Esophagus squamous epithelium (tissue), 5 donors: ENCODE measurements at regions not wholly inside any gene's neighbourhood (a gene's known extent, or its start where the extent isn't known, plus 50 kb on each side); places are given as distances from the start of the nearest gene placed in this dataset.

ENCODE experiments used
- DNase-seq: peaks from one replicate; lab custom pipeline; 2025; lab: John Stamatoyannopoulos, UW
- H3K27ac ChIP-seq, 4 donors: fragments of 200-600 bp; sonication (generic); one replicate each; pipeline ENCODE4 v1.5.1; 2016 to 2019; ENCODE audit warnings: mild to moderate bottlenecking in 1 of 4
- H3K27me3 ChIP-seq, 4 donors: fragments of 200-600 bp; sonication (generic); 1 replicate in 3 of 4; 2 replicates in 1 of 4; pipeline versions ENCODE4 v1.5.1 to v1.6.0; 2017 to 2021; ENCODE audit warnings: antibody characterized with exemption in 1 of 4
- H3K36me3 ChIP-seq, 3 donors: fragments of 200-600 bp; sonication (generic); one replicate each; pipeline ENCODE4 v1.5.1; 2016 to 2019
- H3K4me1 ChIP-seq, 3 donors: fragments of 200-600 bp; sonication (generic); one replicate each; pipeline ENCODE4 v1.5.1; 2017 to 2019
- H3K4me3 ChIP-seq, 4 donors: fragments of 200-600 bp; sonication (generic); 1 replicate in 3 of 4; 2 replicates in 1 of 4; pipeline ENCODE4 v1.5.1; 2016 to 2019; ENCODE audit warnings: mild to moderate bottlenecking in 2 of 4, moderate library complexity in 1 of 4
- H3K9me3 ChIP-seq, 3 donors: fragments of 200-600 bp; sonication (generic); one replicate each; pipeline ENCODE4 v1.5.1; 2016 to 2019
- CTCF ChIP-seq, 6 experiments: fragments of 450-650 bp in 4 of 6; fragments of 200-600 bp in 2 of 6; sonication (generic) in 2 of 6; IDR thresholded peaks; one replicate each; pipeline ENCODE4 v1.5.1; 2016 to 2019; ENCODE audit warnings: antibody characterized with exemption in 6 of 6, mild to moderate bottlenecking in 4 of 6, moderate library complexity in 4 of 6
- POLR2A ChIP-seq, 4 donors: fragments of 450-650 bp; IDR thresholded peaks; one replicate each; pipeline ENCODE4 v1.6.1; 2017; ENCODE audit warnings: antibody characterized with exemption in 4 of 4, mild to moderate bottlenecking in 4 of 4, moderate library complexity in 3 of 4
- WGBS, 2 donors: methylation state at CpG; one replicate each; pipeline ENCODE4 v1.1.5; 2018; 5-methylcytosine and 5-hydroxymethylcytosine counted together
- intact Hi-C: fragments of 100-400 bp; cut with DNase I; formaldehyde crosslinking; loops from one replicate; pipeline ENCODE4 v1.15.0; 2022
- donor health status: DM: yes; HTN: yes; CAD: no.

- no peak for DNase-seq
- intact Hi-C loops = no loop called here
- TF ChIP-seq POLR2A (IDR thresholded peaks at IDR 0.05) (no peak), CTCF (IDR thresholded peaks at IDR 0.05) (no peak)
- H3K36me3 ChIP-seq = no peaks in the 10 kb centered on the region
- H3K27me3 ChIP-seq = no peaks in the 10 kb centered on the region
- H3K4me3 ChIP-seq = no peak overlapping the region
- no peaks in the 10 kb centered on the region for H3K9me3 ChIP-seq
- no peaks in the 10 kb centered on the region for H3K4me1 ChIP-seq
- H3K27ac ChIP-seq = no peak overlapping the region
- whole genome bisulfite sequencing, 2 donors = 61 to 82% methylated on average over 3 of the region's 3 CpGs
These were observed 223.1 kb downstream of the C1D start for GRCh38 chr2:67839668-67840067.

- DNase-seq = no peak
- H3K27me3 ChIP-seq = no peaks in the 10 kb centered on the region
- H3K9me3 ChIP-seq = no peaks in the 10 kb centered on the region
- intact Hi-C loops = no loop called here
- H3K27ac ChIP-seq = no peak overlapping the region
- H3K36me3 ChIP-seq = no peaks in the 10 kb centered on the region
- WGBS, 2 donors = 30 to 36% methylated on average over 5 of the region's 5 CpGs
- TF ChIP-seq CTCF (IDR thresholded peaks at IDR 0.05) (peak; percentile 38 to 82 (median 80)), POLR2A (IDR thresholded peaks at IDR 0.05) (no peak)
- H3K4me1 ChIP-seq = peaks cover 0 to 1% (median 0%) of the 10 kb centered on the region in 3 donors
- no peak overlapping the region for H3K4me3 ChIP-seq
These were observed 222.2 kb downstream of the C1D start for GRCh38 chr2:67840460-67841068.

- TF ChIP-seq POLR2A (IDR thresholded peaks at IDR 0.05) (no peak), CTCF (IDR thresholded peaks at IDR 0.05) (no peak)
- 38 to 63% methylated on average over 2 of the region's 2 CpGs for WGBS, 2 donors
These were observed 221.1 kb downstream of the C1D start for GRCh38 chr2:67841711-67842110.

GRCh38 chr2:67842375-67842959, 220.3 kb downstream of the C1D start:
- H3K4me1 ChIP-seq = peaks cover 0 to 11% (median 7%) of the 10 kb centered on the region in 3 donors
- intact Hi-C loops = no loop called here
- DNase-seq = no peak
- no peaks in the 10 kb centered on the region for H3K36me3 ChIP-seq
- peak overlapping the region in 2 of 4 donors; percentile 1 to 21 for H3K27ac ChIP-seq
- H3K27me3 ChIP-seq = no peaks in the 10 kb centered on the region
- H3K4me3 ChIP-seq = no peak overlapping the region
- no peaks in the 10 kb centered on the region for H3K9me3 ChIP-seq
- TF ChIP-seq POLR2A (IDR thresholded peaks at IDR 0.05) = no peak
- TF ChIP-seq CTCF (IDR thresholded peaks at IDR 0.05) = no peak
- WGBS, 2 donors = 47 to 71% methylated on average over 6 to 8 of the region's 9 CpGs

More at GRCh38 chr2:67841711-67842110, 221.1 kb downstream of the C1D start:
- Histone ChIP-seq H3K9me3 (no peaks in the 10 kb centered on the region), H3K27ac (no peak overlapping the region), H3K36me3 (no peaks in the 10 kb centered on the region), H3K4me3 (no peak overlapping the region), H3K4me1 (peaks cover 0 to 10% (median 7%) of the 10 kb centered on the region in 3 donors), H3K27me3 (no peaks in the 10 kb centered on the region)
- DNase-seq = no peak
- intact Hi-C loops = no loop called here

GRCh38 chr2:67844024-67844540, 218.7 kb downstream of the C1D start:
- WGBS, 2 donors = 36 to 69% methylated on average over 1 of the region's 1 CpG
- Histone ChIP-seq H3K4me3 (no peak overlapping the region), H3K4me1 (peaks cover 0 to 11% (median 7%) of the 10 kb centered on the region in 3 donors), H3K27ac (no peak overlapping the region), H3K9me3 (no peaks in the 10 kb centered on the region), H3K36me3 (no peaks in the 10 kb centered on the region), H3K27me3 (no peaks in the 10 kb centered on the region)
- intact Hi-C loops = no loop called here
- DNase-seq = no peak
- TF ChIP-seq CTCF (IDR thresholded peaks at IDR 0.05) = no peak
- TF ChIP-seq POLR2A (IDR thresholded peaks at IDR 0.05) = no peak
